Neural crest cell (in vitro differentiated cells): ENCODE measurements at regions not wholly inside any gene's neighbourhood (a gene's known extent, or its start where the extent isn't known, plus 50 kb on each side); places are given as distances from the start of the nearest gene placed in this dataset.

Experiments used
- DNase-seq: peaks from one replicate; pipeline ENCODE4 v3.0.0; 2021; ENCODE audit warnings: low read depth, mixed read lengths, low spot score
- H3K27ac Mint-ChIP-seq: one replicate; pipeline ENCODE4 v1.8.0; 2021; ENCODE audit warnings: mild to moderate bottlenecking, mixed read lengths; ENCODE audit not compliant: unreplicated experiment
- H3K27me3 Mint-ChIP-seq: 2 replicates; pipeline ENCODE4 v1.8.0; 2021; ENCODE audit warnings: low read depth, mild to moderate bottlenecking, mixed read lengths
- H3K36me3 Mint-ChIP-seq: 2 replicates; pipeline ENCODE4 v1.8.0; 2021; ENCODE audit warnings: low read depth, mild to moderate bottlenecking, mixed read lengths
- H3K4me1 Mint-ChIP-seq: 2 replicates; pipeline ENCODE4 v1.8.0; 2021; ENCODE audit warnings: mixed read lengths
- H3K4me3 Mint-ChIP-seq: one replicate; pipeline ENCODE4 v1.8.0; 2021; ENCODE audit warnings: mild to moderate bottlenecking, mixed read lengths
- H3K9me3 Mint-ChIP-seq: 2 replicates; pipeline ENCODE4 v1.8.0; 2021; ENCODE audit warnings: mixed read lengths
- TF ChIP-seq, protein P1 (sequence below): fragments of 200-600 bp; sonication (generic); conservative IDR thresholded peaks from 2 replicates; pipeline ENCODE4 v1.5.0; 2021; ENCODE audit warnings: antibody characterized with exemption, mild to moderate bottlenecking

DNA sequence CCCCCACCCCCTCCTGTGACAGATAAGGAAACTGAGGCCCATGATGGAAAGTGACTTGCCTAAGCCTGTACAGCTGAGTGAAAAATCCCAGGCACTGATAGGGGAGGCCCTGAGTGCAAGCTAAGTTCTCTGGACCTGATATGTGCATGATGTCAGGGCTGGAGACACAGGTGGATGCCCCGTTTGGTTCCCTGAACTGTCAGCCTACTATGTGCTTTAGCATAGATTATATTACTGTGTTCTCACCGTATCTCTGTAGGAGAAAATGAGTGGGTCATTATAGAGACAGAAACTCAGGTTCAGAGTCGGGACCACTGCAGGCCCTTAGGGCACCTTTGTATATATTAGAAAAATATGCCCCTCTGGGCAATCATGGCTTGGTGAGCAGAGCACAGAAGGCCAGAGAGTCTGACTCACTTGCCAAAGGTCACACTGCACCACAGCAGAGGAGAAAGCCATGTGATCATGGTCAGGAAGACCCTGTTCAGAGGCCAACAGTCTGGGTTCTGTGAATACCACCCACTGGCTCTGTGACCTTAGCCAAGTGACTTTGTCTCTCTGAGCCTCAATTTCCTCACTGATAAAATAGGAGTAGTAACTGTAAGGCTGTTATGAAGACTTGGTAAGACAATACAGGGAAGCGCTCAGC, 145.8 kb upstream of the WNT4 start:
- TF ChIP-seq, protein P1, sequence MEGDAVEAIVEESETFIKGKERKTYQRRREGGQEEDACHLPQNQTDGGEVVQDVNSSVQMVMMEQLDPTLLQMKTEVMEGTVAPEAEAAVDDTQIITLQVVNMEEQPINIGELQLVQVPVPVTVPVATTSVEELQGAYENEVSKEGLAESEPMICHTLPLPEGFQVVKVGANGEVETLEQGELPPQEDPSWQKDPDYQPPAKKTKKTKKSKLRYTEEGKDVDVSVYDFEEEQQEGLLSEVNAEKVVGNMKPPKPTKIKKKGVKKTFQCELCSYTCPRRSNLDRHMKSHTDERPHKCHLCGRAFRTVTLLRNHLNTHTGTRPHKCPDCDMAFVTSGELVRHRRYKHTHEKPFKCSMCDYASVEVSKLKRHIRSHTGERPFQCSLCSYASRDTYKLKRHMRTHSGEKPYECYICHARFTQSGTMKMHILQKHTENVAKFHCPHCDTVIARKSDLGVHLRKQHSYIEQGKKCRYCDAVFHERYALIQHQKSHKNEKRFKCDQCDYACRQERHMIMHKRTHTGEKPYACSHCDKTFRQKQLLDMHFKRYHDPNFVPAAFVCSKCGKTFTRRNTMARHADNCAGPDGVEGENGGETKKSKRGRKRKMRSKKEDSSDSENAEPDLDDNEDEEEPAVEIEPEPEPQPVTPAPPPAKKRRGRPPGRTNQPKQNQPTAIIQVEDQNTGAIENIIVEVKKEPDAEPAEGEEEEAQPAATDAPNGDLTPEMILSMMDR, result no peak
- DNase-seq, result no peak
- Mint-ChIP-seq H3K4me3 (no peak overlapping the region), H3K27me3 (no peaks in the 10 kb centered on the region), H3K4me1 (peaks cover 35% of the 10 kb centered on the region), H3K9me3 (peaks cover 3% of the 10 kb centered on the region), H3K27ac (no peak overlapping the region), H3K36me3 (no peaks in the 10 kb centered on the region)

DNA sequence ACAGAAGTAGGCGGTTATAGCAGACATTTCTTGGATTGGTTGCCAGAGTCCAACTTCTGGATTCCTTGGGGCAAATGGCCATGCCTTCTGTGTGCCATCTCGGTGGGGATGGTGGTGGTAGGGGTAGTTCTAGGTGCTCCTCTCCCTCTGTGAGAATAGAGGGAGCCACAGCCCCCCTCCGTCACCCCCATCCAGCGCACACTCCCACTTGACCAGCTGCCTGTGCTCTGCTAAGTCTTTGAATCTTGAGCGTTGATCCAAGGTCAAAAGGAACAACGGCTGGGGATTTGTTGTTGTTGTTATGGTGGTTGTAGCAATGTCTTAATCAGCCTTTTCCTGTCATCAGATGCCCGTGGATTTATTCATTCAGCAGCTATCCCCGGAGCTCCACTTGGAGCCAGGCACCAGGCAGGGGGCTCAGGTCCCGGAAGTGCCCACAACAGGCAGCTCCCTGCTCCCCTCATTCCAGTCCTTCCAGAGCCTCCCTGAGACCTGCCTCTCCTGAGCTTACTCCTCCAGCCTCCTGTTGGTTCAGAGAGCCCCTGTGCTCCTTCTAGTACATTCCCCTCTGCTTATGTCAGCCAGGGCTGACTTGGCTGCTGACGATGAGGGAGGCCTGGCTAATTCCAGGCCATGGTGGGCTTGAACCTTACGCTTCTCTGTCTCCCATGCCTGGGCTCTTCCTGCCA, 146.6 kb upstream of the WNT4 start:
- no peak overlapping the region for H3K4me3 Mint-ChIP-seq
- H3K27ac Mint-ChIP-seq, result no peak overlapping the region
- peaks cover under 1% of the 10 kb centered on the region for H3K9me3 Mint-ChIP-seq
- DNase-seq, result no peak
- no peaks in the 10 kb centered on the region for H3K27me3 Mint-ChIP-seq
- no peaks in the 10 kb centered on the region for H3K36me3 Mint-ChIP-seq
- peaks cover 39% of the 10 kb centered on the region for H3K4me1 Mint-ChIP-seq
- TF ChIP-seq, protein P1, result no peak

DNA sequence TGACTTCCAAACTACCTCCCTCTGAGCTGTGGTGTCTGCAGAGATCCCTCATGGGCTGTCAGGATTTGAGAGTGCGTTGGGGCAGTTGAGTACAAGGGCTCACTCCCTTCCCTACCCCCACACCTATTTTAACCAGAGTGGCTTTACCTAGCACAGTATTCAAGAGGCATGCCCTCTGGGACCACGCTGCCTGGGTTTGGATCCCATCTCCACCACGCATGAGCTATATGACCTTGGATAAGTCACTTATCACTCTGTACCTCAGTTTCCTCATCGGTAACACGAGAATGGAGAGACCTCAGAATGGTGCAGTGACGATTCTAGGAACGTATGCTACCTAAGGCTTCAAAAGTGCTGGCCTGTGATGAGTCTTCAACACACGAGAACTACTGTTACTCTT, 147.3 kb upstream of the WNT4 start:
- no peaks in the 10 kb centered on the region for H3K36me3 Mint-ChIP-seq

DNA sequence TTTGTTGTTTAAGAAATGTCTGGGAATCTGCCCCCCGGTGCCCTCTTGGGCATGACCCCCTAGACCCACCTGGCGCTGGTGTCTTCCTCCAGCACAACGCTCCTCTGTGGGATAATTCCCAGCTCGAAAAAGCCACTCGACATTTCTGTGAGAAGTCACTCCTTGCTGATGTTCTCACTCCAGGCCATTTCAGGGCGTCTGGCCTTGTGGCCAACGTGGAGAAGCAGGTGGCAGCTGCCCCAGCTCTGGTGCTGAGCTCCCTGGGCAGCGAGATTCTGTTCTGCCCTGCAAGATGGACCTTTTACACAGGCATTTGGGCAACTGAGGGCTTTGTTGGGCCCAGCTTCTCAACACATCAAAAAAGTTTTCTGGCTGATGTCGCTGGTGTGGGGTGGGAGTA, 147.7 kb upstream of the WNT4 start:
- H3K9me3 Mint-ChIP-seq, result no peaks in the 10 kb centered on the region
- peaks cover 39% of the 10 kb centered on the region for H3K4me1 Mint-ChIP-seq
- H3K27me3 Mint-ChIP-seq, result no peaks in the 10 kb centered on the region
- no peak for DNase-seq
- TF ChIP-seq, protein P1, result no peak
- no peaks in the 10 kb centered on the region for H3K36me3 Mint-ChIP-seq
- no peak overlapping the region for H3K27ac Mint-ChIP-seq
- H3K4me3 Mint-ChIP-seq, result no peak overlapping the region

More for the DNA sequence above, 147.3 kb upstream of the WNT4 start:
- no peaks in the 10 kb centered on the region for H3K9me3 Mint-ChIP-seq
- no peak for DNase-seq
- no peak overlapping the region for H3K4me3 Mint-ChIP-seq
- peaks cover 39% of the 10 kb centered on the region for H3K4me1 Mint-ChIP-seq
- H3K27ac Mint-ChIP-seq, result peak overlapping the region; percentile 35
- TF ChIP-seq, protein P1, result no peak
- no peaks in the 10 kb centered on the region for H3K27me3 Mint-ChIP-seq

DNA sequence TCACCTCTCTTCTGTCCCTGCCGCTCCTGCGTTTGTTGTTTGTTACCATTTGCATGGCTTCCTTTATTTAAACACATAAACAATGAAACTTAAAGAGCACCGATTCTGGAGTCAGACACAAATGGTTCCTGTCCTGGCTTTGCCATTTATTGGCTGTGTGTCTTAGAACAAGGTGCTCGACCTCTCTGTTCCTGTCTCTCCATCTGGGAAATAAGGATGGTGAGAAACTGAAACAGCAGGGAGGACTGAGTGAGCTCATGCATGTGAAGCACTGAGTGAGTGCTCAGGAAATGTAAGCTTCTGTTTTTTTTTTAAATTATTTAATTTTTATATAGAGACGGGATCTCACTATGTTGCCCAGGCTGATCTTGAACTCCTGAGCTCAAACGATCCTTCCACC, 148.2 kb upstream of the WNT4 start:
- H3K27me3 Mint-ChIP-seq, result no peaks in the 10 kb centered on the region
- no peak for DNase-seq
- no peak overlapping the region for H3K4me3 Mint-ChIP-seq
- H3K36me3 Mint-ChIP-seq, result no peaks in the 10 kb centered on the region
- H3K4me1 Mint-ChIP-seq, result peaks cover 42% of the 10 kb centered on the region
- TF ChIP-seq, protein P1, result no peak
- H3K9me3 Mint-ChIP-seq, result no peaks in the 10 kb centered on the region
- H3K27ac Mint-ChIP-seq, result no peak overlapping the region
